ENCODE measurements at regions not wholly inside any gene's neighbourhood (a gene's known extent, or its start where the extent isn't known, plus 50 kb on each side); places are given as distances from the start of the nearest gene placed in this dataset.
"Not testable (repeated sequence)": the region's sequence is repeated elsewhere in the genome, so short reads cannot be mapped to it uniquely, and the experiment has no call there.

DNA sequence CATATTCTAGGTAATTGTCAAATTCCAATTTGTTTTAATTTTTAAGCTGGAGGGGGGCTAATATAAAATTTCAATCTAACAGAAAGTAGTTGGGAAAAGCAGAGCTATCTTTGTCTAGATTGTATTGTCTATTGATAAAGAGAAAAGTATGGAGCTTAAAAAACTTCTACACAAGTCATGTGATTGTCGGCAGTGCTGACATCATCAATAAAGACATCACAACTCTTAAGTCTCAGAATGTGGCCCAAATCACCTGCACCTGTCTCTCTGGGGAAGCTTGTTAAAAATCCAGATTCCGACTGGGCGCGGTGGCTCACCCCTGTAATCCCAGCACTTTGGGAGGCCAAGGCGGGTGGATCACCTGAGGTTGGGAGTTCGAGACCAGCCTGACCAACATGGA lies 333.8 kb downstream of the RASEF start:
- no peak for ATAC-seq
- DNase-seq: no peak

DNA sequence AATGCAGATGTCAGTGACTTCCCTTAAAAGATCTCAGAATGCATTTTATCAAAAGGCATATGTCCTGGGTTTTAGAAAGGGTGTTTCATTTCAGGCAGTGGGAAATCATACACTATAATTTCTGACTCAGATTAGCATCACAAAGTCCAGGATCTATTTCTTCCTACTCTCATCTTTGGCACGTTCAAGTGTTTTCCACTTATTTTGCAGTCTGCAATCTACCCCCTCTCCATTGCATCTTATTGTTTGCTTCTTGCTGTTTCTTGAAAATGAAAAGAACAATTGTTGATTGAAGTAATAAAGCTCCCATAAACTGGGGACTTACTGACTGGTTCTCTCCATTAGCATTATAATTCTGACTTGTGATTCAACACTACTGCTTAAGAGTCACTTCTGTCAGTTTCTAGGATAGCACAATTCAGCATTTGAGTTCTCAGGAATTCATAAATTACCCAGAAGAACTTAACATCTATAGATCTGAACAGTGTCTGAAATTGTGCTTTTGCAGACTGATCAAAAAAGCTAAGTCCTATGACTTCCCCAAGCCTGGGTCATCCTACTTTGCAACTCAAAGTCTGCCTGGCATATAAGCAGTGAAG lies 332.9 kb downstream of the RASEF start:
- H3K4me3 Mint-ChIP-seq: no peak overlapping the region
- peaks cover 0 to 6% (median 0%) of the 10 kb centered on the region in 9 donors for H3K9me3 Mint-ChIP-seq
- H3K27me3 Mint-ChIP-seq: peaks cover 0 to 8% (median 0%) of the 10 kb centered on the region in 5 donors
- H3K36me3 Mint-ChIP-seq: no peaks in the 10 kb centered on the region
- H3K4me1 Mint-ChIP-seq: no peaks in the 10 kb centered on the region
- ATAC-seq (no peak), DNase-seq (no peak)
- POLR2A ChIA-PET: no interaction called here
- H3K27ac Mint-ChIP-seq: no peak overlapping the region

More for the DNA sequence above, 333.8 kb downstream of the RASEF start:
- H3K27me3 Mint-ChIP-seq: peaks cover 0 to 8% (median 0%) of the 10 kb centered on the region in 5 donors
- H3K4me3 Mint-ChIP-seq: no peak overlapping the region
- POLR2A ChIA-PET: no interaction called here
- H3K27ac Mint-ChIP-seq: no peak overlapping the region
- H3K36me3 Mint-ChIP-seq: no peaks in the 10 kb centered on the region
- H3K4me1 Mint-ChIP-seq: no peaks in the 10 kb centered on the region
- peaks cover 0 to 9% (median 0%) of the 10 kb centered on the region in 9 donors for H3K9me3 Mint-ChIP-seq

DNA sequence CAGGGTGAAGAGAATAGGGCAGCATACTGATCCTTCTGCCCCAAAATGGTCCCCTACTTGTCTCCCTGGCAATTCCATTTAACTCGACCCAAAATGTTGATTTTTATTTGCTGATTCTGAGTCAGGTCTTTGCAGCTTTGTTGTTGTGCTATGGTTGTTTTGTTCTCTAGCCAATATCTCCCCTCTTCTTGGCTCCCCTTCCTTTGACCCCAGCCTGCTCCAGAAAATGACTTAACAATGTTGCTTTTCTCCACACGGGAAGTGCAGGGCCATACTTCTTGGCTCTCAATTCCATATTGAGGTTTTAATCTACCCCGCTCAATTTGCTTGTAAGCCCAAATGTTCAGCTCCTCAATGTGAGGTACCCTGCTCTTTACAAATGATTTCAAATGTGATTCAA lies 330.0 kb downstream of the RASEF start:
- ATAC-seq (no peak), DNase-seq (no peak)
- Mint-ChIP-seq H3K4me3 (no peak overlapping the region), H3K27me3 (peaks cover 0 to 8% (median 0%) of the 10 kb centered on the region in 5 donors), H3K36me3 (no peaks in the 10 kb centered on the region), H3K27ac (peak overlapping the region in 1 of 10 donors; percentile 27), H3K4me1 (no peaks in the 10 kb centered on the region), H3K9me3 (peaks cover 0 to 4% (median 0%) of the 10 kb centered on the region in 9 donors)
- POLR2A ChIA-PET: no interaction called here

DNA sequence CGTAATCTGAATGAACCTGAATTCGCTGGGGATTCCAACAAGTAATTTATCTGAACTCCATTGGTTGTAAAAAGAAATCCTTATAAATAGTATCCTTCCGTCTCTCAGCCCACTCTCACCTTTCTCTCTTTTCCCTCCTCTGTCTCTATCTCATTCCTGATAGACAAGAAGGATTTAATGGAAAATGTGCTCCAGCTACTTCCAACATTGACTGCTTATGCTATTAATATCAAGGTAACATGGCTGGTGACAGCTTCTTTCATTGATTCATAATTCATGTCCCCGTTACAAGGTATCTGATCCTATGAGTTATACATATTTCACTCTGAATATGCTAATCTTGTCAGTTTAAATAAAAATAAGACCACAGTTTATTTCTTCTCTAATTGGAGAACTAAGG lies 326.8 kb downstream of the RASEF start:
- H3K36me3 Mint-ChIP-seq: no peaks in the 10 kb centered on the region
- DNase-seq: no peak
- peaks cover 0 to 4% (median 0%) of the 10 kb centered on the region in 9 donors for H3K9me3 Mint-ChIP-seq
- ATAC-seq: no peak
- H3K27me3 Mint-ChIP-seq: peaks cover 0 to 5% (median 0%) of the 10 kb centered on the region in 5 donors
- H3K27ac Mint-ChIP-seq: no peak overlapping the region
- POLR2A ChIA-PET: no interaction called here
- H3K4me1 Mint-ChIP-seq: no peaks in the 10 kb centered on the region
- H3K4me3 Mint-ChIP-seq: no peak overlapping the region

DNA sequence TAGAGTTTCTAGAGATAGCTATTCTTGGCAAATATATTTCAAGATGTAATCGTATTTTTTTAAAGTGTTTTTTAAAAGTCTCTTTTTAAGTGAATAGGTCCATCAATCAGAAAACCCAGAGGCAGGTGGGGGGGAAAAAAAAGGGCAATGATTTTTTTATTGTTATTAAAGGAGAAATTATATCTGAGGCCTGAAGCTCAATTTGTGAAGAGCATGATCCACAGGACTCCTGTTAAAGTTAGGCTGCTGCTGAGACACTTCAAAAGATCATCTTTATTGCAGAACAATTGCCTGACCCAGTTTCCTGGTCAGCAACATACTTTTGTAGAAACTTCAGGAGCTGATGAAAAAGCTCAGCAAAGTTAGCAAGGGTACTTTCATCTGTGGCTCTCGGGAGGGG lies 326.2 kb downstream of the RASEF start:
- H3K27me3 Mint-ChIP-seq: peaks cover 0 to 5% (median 0%) of the 10 kb centered on the region in 5 donors
- DNase-seq: no peak

DNA sequence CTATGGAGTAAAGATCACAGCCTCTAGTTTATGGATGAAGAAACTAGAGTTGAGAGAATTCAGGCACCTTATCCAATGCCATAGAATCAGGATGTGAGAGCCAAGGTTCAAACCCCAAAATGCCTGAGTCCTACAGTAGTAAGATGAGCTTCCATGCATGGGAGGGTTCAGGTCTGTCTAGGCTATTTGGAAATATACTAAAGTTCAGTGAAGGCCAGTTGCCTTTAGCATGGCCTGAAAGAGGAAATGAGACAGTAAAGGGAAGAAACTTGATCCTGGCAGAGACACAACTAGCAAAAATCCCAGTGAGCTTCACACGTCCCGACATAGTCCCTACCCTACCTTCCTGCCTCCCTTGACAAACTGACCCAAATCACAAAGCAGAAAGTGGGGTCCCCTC lies 317.0 kb downstream of the RASEF start:
- ATAC-seq (no peak), DNase-seq (no peak)
- Mint-ChIP-seq H3K27me3 (peaks cover 0 to 5% (median 0%) of the 10 kb centered on the region in 5 donors), H3K36me3 (no peaks in the 10 kb centered on the region), H3K9me3 (peaks cover 0 to 4% (median 0%) of the 10 kb centered on the region in 9 donors), H3K4me1 (no peaks in the 10 kb centered on the region), H3K4me3 (no peak overlapping the region), H3K27ac (no peak overlapping the region)
- POLR2A ChIA-PET: no interaction called here

More for the DNA sequence above, 326.2 kb downstream of the RASEF start:
- H3K36me3 Mint-ChIP-seq: no peaks in the 10 kb centered on the region
- peaks cover 0 to 4% (median 0%) of the 10 kb centered on the region in 9 donors for H3K9me3 Mint-ChIP-seq
- no peak overlapping the region for H3K4me3 Mint-ChIP-seq
- H3K27ac Mint-ChIP-seq: no peak overlapping the region
- ATAC-seq: no peak
- no peaks in the 10 kb centered on the region for H3K4me1 Mint-ChIP-seq
- POLR2A ChIA-PET: no interaction called here

DNA sequence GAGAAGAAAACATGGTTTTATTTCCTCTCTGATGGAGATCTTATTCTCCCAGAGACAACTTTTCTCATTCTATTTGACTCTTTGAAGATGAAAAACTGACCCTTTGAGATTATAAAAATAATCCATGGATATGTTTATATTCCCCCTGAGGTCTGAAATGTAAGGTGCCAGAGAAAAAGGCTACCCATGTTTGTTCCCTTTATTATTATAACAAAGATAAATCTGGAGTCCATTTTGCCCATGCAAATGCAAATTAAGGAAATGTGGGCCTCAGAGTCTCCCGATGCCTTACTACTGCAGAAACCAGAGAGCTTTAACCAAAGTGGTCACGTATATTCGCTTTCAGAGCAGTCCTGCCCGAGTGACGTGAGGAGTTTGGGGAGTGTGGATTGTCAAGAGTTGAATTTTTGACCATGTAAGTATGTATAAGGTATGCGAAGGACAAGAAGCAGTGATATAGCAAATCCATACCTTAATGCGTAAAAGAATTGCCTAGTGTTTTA lies 312.5 kb downstream of the RASEF start:
- Mint-ChIP-seq H3K27ac (no peak overlapping the region), H3K4me3 (no peak overlapping the region), H3K4me1 (no peaks in the 10 kb centered on the region), H3K27me3 (peaks cover 0 to 5% (median 0%) of the 10 kb centered on the region in 5 donors), H3K36me3 (no peaks in the 10 kb centered on the region), H3K9me3 (peaks cover 0 to 4% (median 0%) of the 10 kb centered on the region in 9 donors)
- ATAC-seq (no peak), DNase-seq (no peak)
- POLR2A ChIA-PET: no interaction called here

DNA sequence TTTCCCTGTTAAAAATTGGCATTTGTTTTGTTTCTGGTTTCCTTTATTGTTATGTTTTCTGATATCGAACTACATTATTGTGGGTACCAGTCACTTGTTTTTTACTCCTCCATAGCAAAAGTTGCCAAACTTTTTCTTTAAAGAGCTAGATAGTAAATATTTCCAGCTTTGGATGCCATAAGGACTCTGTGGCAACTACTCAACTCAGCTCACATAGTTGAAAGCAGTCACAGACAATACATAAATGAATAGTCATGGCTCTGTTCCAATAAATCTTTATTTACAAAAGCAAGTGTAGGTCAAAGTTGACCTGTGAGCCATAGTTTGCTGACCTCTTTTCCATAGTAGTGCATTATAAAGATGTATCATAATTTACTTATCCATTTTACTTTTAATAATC lies 305.0 kb downstream of the RASEF start:
- Mint-ChIP-seq H3K9me3 (peaks cover 0 to 4% (median 0%) of the 10 kb centered on the region in 9 donors), H3K4me3 (no peak overlapping the region), H3K27me3 (peaks cover 0 to 6% (median 0%) of the 10 kb centered on the region in 5 donors), H3K4me1 (no peaks in the 10 kb centered on the region), H3K27ac (no peak overlapping the region), H3K36me3 (no peaks in the 10 kb centered on the region)
- POLR2A ChIA-PET: no interaction called here
- DNase-seq: no peak
- no peak for ATAC-seq

DNA sequence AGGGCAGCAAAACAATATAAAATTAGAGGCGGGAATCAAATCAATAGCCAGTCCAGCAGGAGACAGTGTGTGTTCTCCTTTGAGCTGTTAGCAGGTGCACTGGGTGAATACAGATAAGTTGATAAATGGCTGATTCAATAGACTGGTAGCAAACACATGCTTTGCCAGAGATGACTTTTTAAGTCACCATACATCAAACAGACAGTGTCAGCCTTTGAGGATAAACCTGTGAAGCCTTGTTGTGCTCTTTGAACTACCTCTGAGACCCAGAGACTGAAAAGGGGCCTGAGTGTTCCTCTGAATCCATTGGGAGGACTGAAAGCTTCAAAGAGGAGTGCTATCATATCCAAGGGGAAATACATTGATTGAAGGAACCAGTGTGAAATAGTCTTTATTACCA lies 301.9 kb downstream of the RASEF start:
- Mint-ChIP-seq H3K9me3 (peaks cover 0 to 4% (median 0%) of the 10 kb centered on the region in 9 donors), H3K4me3 (no peak overlapping the region), H3K4me1 (peaks cover 0 to 5% (median 0%) of the 10 kb centered on the region in 4 donors), H3K27ac (no peak overlapping the region), H3K27me3 (peaks cover 0 to 6% (median 0%) of the 10 kb centered on the region in 5 donors), H3K36me3 (no peaks in the 10 kb centered on the region)
- no peak for ATAC-seq
- DNase-seq: no peak
- POLR2A ChIA-PET: no interaction called here

DNA sequence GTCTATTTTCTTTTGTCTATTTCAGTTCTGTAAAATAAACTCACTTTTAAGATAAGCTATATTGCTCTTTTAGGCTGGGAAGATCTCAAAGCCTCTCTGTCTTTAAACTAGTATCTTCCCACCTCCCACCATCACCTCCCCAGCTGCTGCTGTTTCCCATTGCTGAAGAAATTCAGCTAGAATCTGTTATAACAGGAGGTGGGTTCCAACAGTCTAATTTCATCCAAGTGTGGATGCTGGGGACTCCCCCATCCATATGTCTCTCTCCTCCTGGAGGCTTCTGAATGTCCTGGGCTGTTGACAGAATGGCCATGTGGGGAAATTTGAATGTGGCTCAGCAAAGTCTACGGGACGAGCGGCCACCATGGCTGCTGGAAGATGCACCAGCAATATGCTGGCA lies 301.0 kb downstream of the RASEF start:
- no peak for ATAC-seq
- Mint-ChIP-seq H3K4me3 (no peak overlapping the region), H3K9me3 (peaks cover 0 to 7% (median 0%) of the 10 kb centered on the region in 9 donors), H3K27ac (no peak overlapping the region), H3K27me3 (peaks cover 0 to 6% (median 0%) of the 10 kb centered on the region in 5 donors), H3K4me1 (peaks cover 0 to 5% (median 0%) of the 10 kb centered on the region in 4 donors), H3K36me3 (no peaks in the 10 kb centered on the region)
- DNase-seq: no peak
- POLR2A ChIA-PET: no interaction called here

DNA sequence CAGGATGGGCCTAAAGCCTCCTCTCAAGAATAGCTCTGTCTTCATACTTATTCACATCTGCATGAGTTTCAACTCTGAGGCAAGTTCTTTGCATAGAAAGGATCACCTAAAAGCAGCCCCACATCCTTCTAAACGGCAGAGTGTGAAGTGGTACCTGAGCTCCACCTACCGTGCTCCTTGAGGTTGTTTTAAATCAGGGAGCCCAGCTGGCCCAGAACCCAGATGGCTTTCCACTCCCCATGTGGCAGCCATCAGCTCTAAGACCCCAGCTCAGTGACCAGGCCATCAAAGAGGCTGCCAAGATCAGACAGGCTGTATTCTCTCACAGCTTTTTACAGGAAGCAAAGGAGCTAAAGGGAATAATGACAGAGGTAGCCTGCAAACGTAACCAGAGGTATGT lies 299.3 kb downstream of the RASEF start:
- Mint-ChIP-seq H3K27me3 (peaks cover 0 to 6% (median 0%) of the 10 kb centered on the region in 5 donors), H3K4me1 (peaks cover 0 to 5% (median 0%) of the 10 kb centered on the region in 4 donors), H3K9me3 (peaks cover 0 to 12% (median 3%) of the 10 kb centered on the region in 9 donors), H3K27ac (no peak overlapping the region), H3K4me3 (no peak overlapping the region), H3K36me3 (no peaks in the 10 kb centered on the region)
- POLR2A ChIA-PET: no interaction called here
- ATAC-seq (no peak), DNase-seq (no peak)

DNA sequence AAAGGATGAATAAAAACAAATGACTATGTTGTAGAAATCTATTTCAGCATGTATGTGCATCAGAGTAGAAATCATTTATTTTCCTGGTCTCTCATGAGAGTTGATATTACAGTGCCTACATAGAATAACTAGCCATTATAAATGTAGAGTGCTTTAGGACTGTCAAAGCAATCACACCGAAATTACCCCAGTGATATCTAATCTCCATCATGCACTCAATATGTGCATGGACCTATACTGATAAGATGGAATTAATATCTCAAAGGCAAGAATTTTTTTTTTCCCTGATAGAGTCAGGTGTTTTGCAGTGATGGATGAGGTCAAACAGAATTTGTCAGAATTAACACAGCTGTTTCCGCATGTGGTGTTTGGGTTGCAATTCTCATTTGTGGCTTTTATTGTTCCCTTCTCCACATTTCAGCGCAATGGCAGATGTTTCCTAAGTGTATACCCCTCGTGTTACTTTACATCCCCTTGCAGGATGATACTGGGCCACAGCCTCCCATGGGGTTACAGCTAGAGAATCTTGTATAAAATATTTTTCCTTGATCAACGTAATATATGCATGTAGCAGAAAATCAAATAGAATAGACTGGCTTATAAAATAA lies 298.8 kb downstream of the RASEF start:
- ATAC-seq (no peak), DNase-seq (no peak)
- POLR2A ChIA-PET: no interaction called here
- H3K27ac Mint-ChIP-seq: no peak overlapping the region
- peaks cover 0 to 4% (median 0%) of the 10 kb centered on the region in 5 donors for H3K27me3 Mint-ChIP-seq
- no peaks in the 10 kb centered on the region for H3K36me3 Mint-ChIP-seq
- peaks cover 0 to 13% (median 3%) of the 10 kb centered on the region in 9 donors for H3K9me3 Mint-ChIP-seq
- peaks cover 0 to 5% (median 0%) of the 10 kb centered on the region in 4 donors for H3K4me1 Mint-ChIP-seq
- H3K4me3 Mint-ChIP-seq: no peak overlapping the region

DNA sequence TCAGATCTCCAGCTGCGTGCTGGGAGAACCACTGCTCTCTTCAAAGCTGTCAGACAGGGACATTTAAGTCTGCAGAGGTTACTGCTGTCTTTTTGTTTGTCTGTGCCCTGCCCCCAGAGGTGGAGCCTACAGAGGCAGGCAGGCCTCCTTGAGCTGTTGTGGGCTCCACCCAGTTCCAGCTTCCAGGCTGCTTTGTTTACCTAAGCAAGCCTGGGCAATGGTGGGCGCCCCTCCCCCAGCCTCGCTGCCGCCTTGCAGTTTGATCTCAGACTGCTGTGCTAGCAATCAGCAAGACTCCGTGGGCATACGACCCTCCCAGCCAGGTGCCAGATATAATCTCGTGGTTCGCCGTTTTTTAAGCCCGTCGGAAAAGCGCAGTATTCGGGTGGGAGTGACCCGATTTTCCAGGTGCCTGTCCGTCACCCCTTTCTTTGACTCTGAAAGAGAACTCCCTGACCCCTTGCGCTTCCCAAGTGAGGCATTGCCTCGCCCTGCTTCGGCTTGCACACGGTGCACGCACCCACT lies 288.2 kb downstream of the RASEF start:
- H3K36me3 Mint-ChIP-seq, H3K4me3 Mint-ChIP-seq, H3K9me3 Mint-ChIP-seq, DNase-seq, ATAC-seq, H3K4me1 Mint-ChIP-seq, H3K27ac Mint-ChIP-seq, POLR2A ChIA-PET: not testable (repeated sequence)
- H3K27me3 Mint-ChIP-seq: peaks cover 0 to 15% (median 8%) of the 10 kb centered on the region in 5 donors
